Epidermal melanocyte (primary cell): ENCODE measurements at regions not wholly inside any gene's neighbourhood (a gene's known extent, or its start where the extent isn't known, plus 50 kb on each side); places are given as distances from the start of the nearest gene placed in this dataset.
"Not testable (repeated sequence)": the region's sequence is repeated elsewhere in the genome, so short reads cannot be mapped to it uniquely, and the experiment has no call there.

ENCODE experiments used
- DNase-seq: peaks from one replicate; pipeline ENCODE4 v3.0.0; 2011; ENCODE audit warnings: low spot score; ENCODE audit not compliant: insufficient read length

GRCh38 chr3:124137216-124137615 is 145.3 kb upstream of the ROPN1 start:
- DNase-seq: no peak

GRCh38 chr3:124138148-124138547 is 146.2 kb upstream of the ROPN1 start:
- no peak for DNase-seq

- DNase-seq: no peak
These were observed 148.8 kb upstream of the ROPN1 start for GRCh38 chr3:124140746-124141145.

- no peak for DNase-seq
These were observed 150.6 kb upstream of the ROPN1 start for GRCh38 chr3:124142389-124142970.

DNA sequence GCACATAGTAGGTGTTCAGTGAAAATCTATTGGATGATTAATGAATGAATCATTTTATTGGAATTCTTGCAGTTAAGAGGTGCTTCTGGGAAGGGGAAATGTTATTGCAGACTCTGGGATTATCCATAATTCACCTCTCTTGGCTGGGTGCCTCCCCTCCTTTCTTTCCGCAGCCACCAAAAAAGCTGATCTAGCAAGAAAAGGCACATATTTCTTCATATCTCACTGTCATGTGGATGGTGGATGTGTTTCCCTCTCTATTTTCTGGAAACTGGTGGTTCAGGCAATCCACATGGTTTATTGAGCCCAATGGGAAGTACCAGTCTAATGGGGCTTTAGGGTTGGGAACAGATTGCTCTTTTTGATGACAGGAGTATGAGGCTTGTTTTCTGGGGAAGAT is 151.1 kb upstream of the ROPN1 start:
- DNase-seq: no peak

- no peak for DNase-seq
These were observed 152.3 kb upstream of the ROPN1 start for GRCh38 chr3:124144035-124144814.

GRCh38 chr3:124147429-124147828 is 155.5 kb upstream of the ROPN1 start:
- DNase-seq: no peak

GRCh38 chr3:124147946-124148345 is 156.0 kb upstream of the ROPN1 start:
- DNase-seq: no peak

DNA sequence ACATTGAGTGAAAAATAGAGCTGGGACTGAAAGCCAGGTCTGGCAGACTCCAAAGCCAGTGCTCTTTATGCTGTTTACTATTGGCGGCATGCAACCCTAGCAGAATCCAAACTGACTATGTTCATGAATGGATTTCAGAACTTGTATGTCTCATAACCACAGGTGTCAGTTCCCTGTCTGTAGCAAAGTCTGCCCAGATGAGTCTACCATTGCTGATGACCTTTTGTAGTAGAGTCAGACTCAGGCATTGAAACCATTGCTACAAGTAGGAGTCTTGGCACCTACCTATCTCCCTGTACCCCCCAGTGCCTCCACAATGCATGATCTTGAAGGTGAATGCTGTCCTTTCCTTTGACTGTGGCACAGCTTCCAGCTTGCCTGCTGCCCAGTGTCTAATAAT is 157.2 kb upstream of the ROPN1 start:
- DNase-seq: no peak

GRCh38 chr3:124149771-124150170 is 157.8 kb upstream of the ROPN1 start:
- DNase-seq: no peak

DNA sequence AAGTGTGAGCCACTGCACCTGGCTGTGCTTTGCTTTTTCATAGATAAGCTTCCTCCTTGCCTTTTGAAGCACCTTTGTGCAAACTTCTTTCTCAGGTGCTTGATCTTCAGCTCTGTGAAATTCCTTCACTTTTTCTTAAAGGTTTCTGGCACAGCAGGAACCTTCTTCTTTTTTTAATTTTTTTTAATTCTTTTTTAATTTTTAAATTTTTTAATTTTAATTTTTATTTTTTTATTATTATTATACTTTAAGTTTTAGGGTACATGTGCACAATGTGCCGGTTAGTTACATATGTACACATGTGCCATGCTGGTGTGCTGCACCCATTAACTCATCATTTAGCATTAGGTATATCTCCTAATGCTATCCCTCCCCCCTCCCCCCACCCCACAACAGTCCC is 161.0 kb upstream of the ROPN1 start:
- not testable (repeated sequence) for DNase-seq

DNA sequence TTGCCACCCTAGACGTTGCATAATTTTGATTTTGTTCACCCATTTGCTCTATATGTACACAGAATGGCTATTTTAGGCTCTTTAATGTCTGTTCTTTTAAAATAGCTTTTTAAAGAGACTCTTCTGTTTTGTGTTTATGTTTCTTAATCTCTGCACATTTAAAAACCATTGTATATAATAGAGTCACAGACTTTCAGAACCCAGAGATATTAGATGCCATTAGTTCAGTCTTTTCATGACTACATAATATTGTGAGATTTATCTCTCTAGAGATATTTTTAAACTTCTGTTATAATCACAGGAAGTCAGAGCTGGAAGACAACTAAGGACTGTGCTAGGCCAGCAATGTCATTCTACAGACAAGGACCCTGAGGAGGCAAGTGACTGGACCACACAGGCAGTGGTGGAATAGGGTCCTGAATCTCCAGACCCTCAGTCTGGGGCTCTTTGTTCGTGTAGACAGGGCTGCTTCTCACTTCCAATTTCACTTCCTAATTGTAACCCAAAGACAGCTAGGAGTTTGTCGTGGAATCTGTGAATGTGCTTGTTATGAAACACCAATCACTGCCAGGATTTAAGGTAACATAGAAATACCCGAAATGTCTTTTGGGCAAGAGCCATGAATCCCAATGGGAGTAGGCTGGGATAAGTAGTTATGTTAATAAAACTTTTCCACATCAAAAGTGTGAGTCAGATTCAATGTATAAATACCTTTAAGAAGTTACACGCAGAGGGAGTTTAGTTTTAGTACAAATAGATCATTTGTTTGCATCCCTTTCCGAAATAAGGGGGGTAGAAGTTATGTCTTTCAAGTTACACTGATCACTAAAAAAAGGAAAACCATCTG is 165.2 kb upstream of the ROPN1 start:
- no peak for DNase-seq

- DNase-seq: no peak
These were observed 165.8 kb upstream of the ROPN1 start for GRCh38 chr3:124157748-124158147.

GRCh38 chr3:124158168-124158881 is 166.4 kb upstream of the ROPN1 start:
- DNase-seq: no peak

- DNase-seq: no peak
These were observed 169.5 kb upstream of the ROPN1 start for GRCh38 chr3:124161448-124161847.

- no peak for DNase-seq
These were observed 171.8 kb upstream of the ROPN1 start for GRCh38 chr3:124163689-124164088.

DNA sequence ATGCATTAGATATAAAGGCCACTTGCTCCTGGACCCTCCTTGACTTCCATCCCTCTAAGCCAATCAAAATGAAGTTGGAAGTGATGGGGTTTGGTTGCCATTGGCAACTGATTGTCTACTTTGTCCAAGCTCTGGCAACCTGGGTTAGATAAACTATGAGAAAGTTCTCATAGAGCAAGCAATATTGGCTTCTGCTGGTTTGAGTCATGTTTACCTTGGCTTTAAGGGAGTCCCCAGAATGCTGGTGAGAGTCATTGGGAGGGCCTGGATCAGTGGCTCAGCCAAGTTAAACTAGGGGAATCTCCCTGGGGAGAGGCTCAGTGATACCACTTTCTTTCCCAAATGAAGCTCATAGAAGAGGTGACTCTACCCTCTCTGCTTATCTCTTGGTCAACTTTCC is 176.3 kb upstream of the ROPN1 start:
- no peak for DNase-seq

DNA sequence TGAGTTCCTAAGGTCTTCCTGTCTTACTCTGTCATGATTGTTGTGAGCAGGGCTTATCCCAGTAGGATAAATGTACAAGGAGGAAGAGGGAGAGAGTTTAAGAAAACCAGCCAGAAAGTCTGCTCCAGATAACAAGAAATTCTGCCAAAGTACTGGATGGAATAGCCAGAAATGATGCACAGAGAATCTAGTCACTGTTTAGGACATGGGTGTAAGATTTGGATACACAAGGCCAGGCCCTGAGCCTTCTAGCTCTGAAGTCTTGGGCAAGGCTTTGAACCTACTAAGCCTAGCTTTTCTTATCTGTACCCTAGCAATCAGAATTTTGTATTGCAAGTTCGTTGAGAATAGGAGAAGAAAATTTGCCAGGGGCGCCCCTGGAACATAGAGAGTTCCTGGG is 180.4 kb upstream of the ROPN1 start:
- no peak for DNase-seq

- DNase-seq: no peak
These were observed 180.9 kb upstream of the ROPN1 start for GRCh38 chr3:124172816-124173215.

- DNase-seq: no peak
These were observed 182.6 kb upstream of the ROPN1 start for GRCh38 chr3:124174476-124174875.
